ENCODE measurements at regions not wholly inside any gene's neighbourhood (a gene's known extent, or its start where the extent isn't known, plus 50 kb on each side); places are given as distances from the start of the nearest gene placed in this dataset.
A peak's percentile ranks its signal among the peaks of the same experiment; 100 is the strongest.

GRCh38 chr17:33514369-33514768 lies 221.3 kb upstream of the ASIC2 start:
- DNase-seq, result no peak

- DNase-seq, result no peak
Observed at GRCh38 chr17:33515974-33516373, 222.9 kb upstream of the ASIC2 start.

- DNase-seq, result no peak
Observed at GRCh38 chr17:33516645-33517044, 223.6 kb upstream of the ASIC2 start.

GRCh38 chr17:33517746-33518145 lies 224.7 kb upstream of the ASIC2 start:
- DNase-seq, result no peak

- DNase-seq, result no peak
Observed at GRCh38 chr17:33519692-33520091, 226.6 kb upstream of the ASIC2 start.

- peak in 29 of 56 donors; percentile 3 to 77 (median 13) for DNase-seq
Observed at GRCh38 chr17:33520426-33521330, 227.6 kb upstream of the ASIC2 start.

GRCh38 chr17:33521784-33522183 lies 228.7 kb upstream of the ASIC2 start:
- peak in 3 of 56 donors; percentile 1 to 10 (median 6) for DNase-seq

- no peak for DNase-seq
Observed at GRCh38 chr17:33522623-33523022, 229.5 kb upstream of the ASIC2 start.

- DNase-seq, result peak in 6 of 56 donors; percentile 2 to 33 (median 8)
Observed at GRCh38 chr17:33523577-33523981, 230.5 kb upstream of the ASIC2 start.

GRCh38 chr17:33525186-33525585 lies 232.1 kb upstream of the ASIC2 start:
- no peak for DNase-seq

- DNase-seq, result no peak
Observed at GRCh38 chr17:33526717-33527116, 233.6 kb upstream of the ASIC2 start.

GRCh38 chr17:33527290-33527689 lies 234.2 kb upstream of the ASIC2 start:
- DNase-seq, result no peak

- no peak for DNase-seq
Observed at GRCh38 chr17:33528846-33529245, 235.8 kb upstream of the ASIC2 start.

- no peak for DNase-seq
Observed at GRCh38 chr17:33529816-33530215, 236.7 kb upstream of the ASIC2 start.

GRCh38 chr17:33531311-33531710 lies 238.2 kb upstream of the ASIC2 start:
- no peak for DNase-seq

- DNase-seq, result no peak
Observed at GRCh38 chr17:33534087-33534486, 241.0 kb upstream of the ASIC2 start.

- no peak for DNase-seq
Observed at GRCh38 chr17:33545124-33545523, 252.0 kb upstream of the ASIC2 start.

GRCh38 chr17:33550261-33550660 lies 257.2 kb upstream of the ASIC2 start:
- DNase-seq, result no peak

GRCh38 chr17:33551075-33551474 lies 258.0 kb upstream of the ASIC2 start:
- DNase-seq, result no peak

GRCh38 chr17:33551911-33552310 lies 258.8 kb upstream of the ASIC2 start:
- DNase-seq, result no peak

- no peak for DNase-seq
Observed at GRCh38 chr17:33560165-33560564, 267.1 kb upstream of the ASIC2 start.

- no peak for DNase-seq
Observed at GRCh38 chr17:33560871-33561270, 267.8 kb upstream of the ASIC2 start.
